ENCODE measurements at regions not wholly inside any gene's neighbourhood (a gene's known extent, or its start where the extent isn't known, plus 50 kb on each side); places are given as distances from the start of the nearest gene placed in this dataset.

- Mint-ChIP-seq H3K36me3 (ENCODE audit: low read depth) (no peaks in the 10 kb centered on the region), H3K27me3 (ENCODE audit: low read depth) (no peaks in the 10 kb centered on the region), H3K9me3 (no peaks in the 10 kb centered on the region), H3K4me3 (no peak overlapping the region), H3K27ac (no peak overlapping the region), H3K4me1 (no peaks in the 10 kb centered on the region)
- no peak for TF ChIP-seq CTCF (IDR thresholded peaks at IDR 0.05; ENCODE audit: unreplicated experiment in 3 of 3)
These were observed 63.8 kb upstream of the GPRC5B start for GRCh38 chr16:19948186-19949104.

DNA sequence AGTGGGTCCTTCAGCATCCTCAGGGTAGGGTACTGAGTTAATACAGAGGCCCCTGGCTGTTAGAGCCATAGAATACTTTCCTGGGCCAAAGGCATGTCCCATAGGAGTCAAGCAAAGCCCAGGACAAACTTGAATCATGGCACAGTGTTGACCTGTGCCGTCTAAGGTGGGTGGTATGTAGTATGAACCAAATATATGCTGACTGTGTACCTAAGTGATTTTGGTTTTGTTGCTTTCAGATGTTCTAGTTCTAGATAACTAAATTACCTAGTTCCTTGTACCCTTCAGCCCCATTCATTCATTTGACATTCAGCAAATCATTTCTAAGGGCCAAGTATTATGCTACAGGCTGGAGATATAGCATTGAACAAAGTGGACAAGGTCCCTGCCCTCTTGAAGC, 61.3 kb upstream of the GPRC5B start:
- H3K27ac Mint-ChIP-seq, result no peak overlapping the region
- no peaks in the 10 kb centered on the region for H3K9me3 Mint-ChIP-seq
- H3K27me3 Mint-ChIP-seq (ENCODE audit: low read depth), result no peaks in the 10 kb centered on the region
- H3K4me1 Mint-ChIP-seq, result no peaks in the 10 kb centered on the region
- no peak for TF ChIP-seq CTCF (IDR thresholded peaks at IDR 0.05; ENCODE audit: unreplicated experiment in 3 of 3)
- no peaks in the 10 kb centered on the region for H3K36me3 Mint-ChIP-seq (ENCODE audit: low read depth)
- no peak overlapping the region for H3K4me3 Mint-ChIP-seq

DNA sequence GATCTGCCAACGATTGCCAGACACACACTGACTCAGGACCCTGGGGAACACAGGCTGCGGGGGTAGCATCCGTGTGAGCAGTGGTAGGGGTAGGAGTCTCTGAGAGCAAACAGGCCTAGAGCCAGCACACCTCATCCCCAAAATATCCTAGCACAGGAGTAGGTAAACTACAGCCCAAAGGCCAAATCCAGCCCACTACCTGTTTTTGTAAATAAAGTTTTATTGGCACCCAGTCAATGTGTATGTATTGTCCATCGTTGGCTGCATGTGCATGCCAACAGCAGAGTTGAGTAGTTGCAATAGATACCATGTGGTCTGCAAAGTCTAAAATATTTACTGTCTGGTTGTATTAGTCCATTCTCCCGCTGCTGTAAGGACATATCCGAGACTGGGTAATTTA, 55.5 kb upstream of the GPRC5B start:
- TF ChIP-seq CTCF (IDR thresholded peaks at IDR 0.05; ENCODE audit: unreplicated experiment in 3 of 3), result no peak
- no peak overlapping the region for H3K4me3 Mint-ChIP-seq
- no peaks in the 10 kb centered on the region for H3K4me1 Mint-ChIP-seq
- no peaks in the 10 kb centered on the region for H3K27me3 Mint-ChIP-seq (ENCODE audit: low read depth)
- H3K36me3 Mint-ChIP-seq (ENCODE audit: low read depth), result no peaks in the 10 kb centered on the region
- no peak overlapping the region for H3K27ac Mint-ChIP-seq
- H3K9me3 Mint-ChIP-seq, result no peaks in the 10 kb centered on the region

- Mint-ChIP-seq H3K36me3 (ENCODE audit: low read depth) (no peaks in the 10 kb centered on the region), H3K4me3 (no peak overlapping the region), H3K4me1 (no peaks in the 10 kb centered on the region), H3K27me3 (ENCODE audit: low read depth) (no peaks in the 10 kb centered on the region), H3K9me3 (no peaks in the 10 kb centered on the region), H3K27ac (no peak overlapping the region)
- TF ChIP-seq CTCF (IDR thresholded peaks at IDR 0.05; ENCODE audit: unreplicated experiment in 3 of 3), result no peak
These were observed 54.9 kb upstream of the GPRC5B start for GRCh38 chr16:19939553-19939952.

- Mint-ChIP-seq H3K36me3 (ENCODE audit: low read depth) (no peaks in the 10 kb centered on the region), H3K4me3 (no peak overlapping the region), H3K9me3 (no peaks in the 10 kb centered on the region), H3K4me1 (no peaks in the 10 kb centered on the region), H3K27me3 (ENCODE audit: low read depth) (no peaks in the 10 kb centered on the region), H3K27ac (no peak overlapping the region)
- TF ChIP-seq CTCF (IDR thresholded peaks at IDR 0.05; ENCODE audit: unreplicated experiment in 3 of 3), result no peak
These were observed 53.9 kb upstream of the GPRC5B start for GRCh38 chr16:19938536-19938935.

DNA sequence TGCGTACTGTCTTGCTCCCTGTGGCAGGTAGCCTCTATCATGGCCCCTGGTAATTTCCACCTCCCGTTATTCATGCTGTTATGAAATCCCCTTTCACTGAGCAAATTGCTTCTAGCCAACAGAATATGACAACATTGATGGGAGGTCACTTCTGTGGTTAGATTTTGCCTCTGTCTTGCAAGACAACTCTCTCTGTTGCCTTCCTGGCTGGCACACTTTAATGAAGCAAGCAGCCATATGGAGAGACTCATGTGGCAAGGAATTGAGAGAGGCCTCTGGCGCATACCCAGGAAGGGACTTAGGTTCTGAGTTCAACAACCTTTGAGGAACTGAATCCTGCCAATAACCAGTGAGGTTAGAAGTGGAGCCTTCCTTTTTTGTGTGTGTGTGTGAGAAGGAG, 51.8 kb upstream of the GPRC5B start:
- no peak for TF ChIP-seq CTCF (IDR thresholded peaks at IDR 0.05; ENCODE audit: unreplicated experiment in 3 of 3)
- Mint-ChIP-seq H3K9me3 (no peaks in the 10 kb centered on the region), H3K4me1 (no peaks in the 10 kb centered on the region), H3K36me3 (ENCODE audit: low read depth) (no peaks in the 10 kb centered on the region), H3K27ac (no peak overlapping the region), H3K27me3 (ENCODE audit: low read depth) (no peaks in the 10 kb centered on the region), H3K4me3 (no peak overlapping the region)
